ENCODE measurements at regions not wholly inside any gene's neighbourhood (a gene's known extent, or its start where the extent isn't known, plus 50 kb on each side); places are given as distances from the start of the nearest gene placed in this dataset.
"Not testable (repeated sequence)": the region's sequence is repeated elsewhere in the genome, so short reads cannot be mapped to it uniquely, and the experiment has no call there.

- Mint-ChIP-seq H3K27me3 (no peaks in the 10 kb centered on the region), H3K4me3 (no peak overlapping the region), H3K9me3 (no peaks in the 10 kb centered on the region), H3K36me3 (no peaks in the 10 kb centered on the region), H3K27ac (no peak overlapping the region), H3K4me1 (no peaks in the 10 kb centered on the region)
- no peak for DNase-seq
- CTCF ChIA-PET, result no interaction called here
Observed at GRCh38 chr1:213416461-213417224, 365.6 kb downstream of the RPS6KC1 start.

GRCh38 chr1:213417225-213417820 is 366.3 kb downstream of the RPS6KC1 start:
- Mint-ChIP-seq H3K27me3 (no peaks in the 10 kb centered on the region), H3K9me3 (no peaks in the 10 kb centered on the region), H3K4me3 (no peak overlapping the region), H3K4me1 (no peaks in the 10 kb centered on the region), H3K36me3 (no peaks in the 10 kb centered on the region), H3K27ac (no peak overlapping the region)
- no peak for DNase-seq
- CTCF ChIA-PET, result no interaction called here

- Mint-ChIP-seq H3K27ac (no peak overlapping the region), H3K27me3 (no peaks in the 10 kb centered on the region), H3K4me1 (no peaks in the 10 kb centered on the region), H3K9me3 (no peaks in the 10 kb centered on the region), H3K4me3 (no peak overlapping the region), H3K36me3 (no peaks in the 10 kb centered on the region)
- CTCF ChIA-PET, result no interaction called here
- DNase-seq, result no peak
Observed at GRCh38 chr1:213417846-213418245, 366.8 kb downstream of the RPS6KC1 start.

GRCh38 chr1:213418268-213419071 is 367.4 kb downstream of the RPS6KC1 start:
- H3K36me3 Mint-ChIP-seq, result no peaks in the 10 kb centered on the region
- no peak overlapping the region for H3K27ac Mint-ChIP-seq
- H3K4me3 Mint-ChIP-seq, result no peak overlapping the region
- no peaks in the 10 kb centered on the region for H3K9me3 Mint-ChIP-seq
- H3K27me3 Mint-ChIP-seq, result no peaks in the 10 kb centered on the region
- CTCF ChIA-PET, result interaction anchor here (1.0 kb wide), 1 partner anchor 11 kb away, joined by 3 read pairs; no protein-coding TSS in a partner anchor
- H3K4me1 Mint-ChIP-seq, result no peaks in the 10 kb centered on the region
- no peak for DNase-seq

GRCh38 chr1:213419401-213420030 is 368.5 kb downstream of the RPS6KC1 start:
- H3K4me3 Mint-ChIP-seq, result no peak overlapping the region
- H3K9me3 Mint-ChIP-seq, result no peaks in the 10 kb centered on the region
- CTCF ChIA-PET, result interaction anchor here (1.0 kb wide), 1 partner anchor 12 kb away, joined by 3 read pairs; no protein-coding TSS in a partner anchor
- H3K27me3 Mint-ChIP-seq, result no peaks in the 10 kb centered on the region
- no peaks in the 10 kb centered on the region for H3K4me1 Mint-ChIP-seq
- DNase-seq, result no peak
- no peaks in the 10 kb centered on the region for H3K36me3 Mint-ChIP-seq
- no peak overlapping the region for H3K27ac Mint-ChIP-seq

- H3K9me3 Mint-ChIP-seq, H3K4me3 Mint-ChIP-seq, H3K27ac Mint-ChIP-seq, DNase-seq, H3K4me1 Mint-ChIP-seq, CTCF ChIA-PET, H3K27me3 Mint-ChIP-seq, H3K36me3 Mint-ChIP-seq: not testable (repeated sequence)
Observed at GRCh38 chr1:213421178-213421577, 370.1 kb downstream of the RPS6KC1 start.

- no peaks in the 10 kb centered on the region for H3K4me1 Mint-ChIP-seq
- H3K27me3 Mint-ChIP-seq, result peaks cover 3% of the 10 kb centered on the region
- H3K27ac Mint-ChIP-seq, result no peak overlapping the region
- CTCF ChIA-PET, result no interaction called here
- no peaks in the 10 kb centered on the region for H3K9me3 Mint-ChIP-seq
- no peak overlapping the region for H3K4me3 Mint-ChIP-seq
- no peaks in the 10 kb centered on the region for H3K36me3 Mint-ChIP-seq
- no peak for DNase-seq
Observed at GRCh38 chr1:213423041-213423440, 372.0 kb downstream of the RPS6KC1 start.

- CTCF ChIA-PET, result no interaction called here
- H3K36me3 Mint-ChIP-seq, result no peaks in the 10 kb centered on the region
- no peak overlapping the region for H3K4me3 Mint-ChIP-seq
- H3K9me3 Mint-ChIP-seq, result peaks cover 2% of the 10 kb centered on the region
- H3K27ac Mint-ChIP-seq, result no peak overlapping the region
- no peaks in the 10 kb centered on the region for H3K4me1 Mint-ChIP-seq
- peaks cover 3% of the 10 kb centered on the region for H3K27me3 Mint-ChIP-seq
- no peak for DNase-seq
Observed at GRCh38 chr1:213423605-213424004, 372.6 kb downstream of the RPS6KC1 start.

- H3K4me3 Mint-ChIP-seq, result no peak overlapping the region
- CTCF ChIA-PET, result no interaction called here
Observed at GRCh38 chr1:213425376-213426030, 374.5 kb downstream of the RPS6KC1 start.

GRCh38 chr1:213429642-213430041 is 378.6 kb downstream of the RPS6KC1 start:
- DNase-seq, result no peak
- Mint-ChIP-seq H3K27ac (no peak overlapping the region), H3K9me3 (peaks cover 3% of the 10 kb centered on the region), H3K4me3 (no peak overlapping the region), H3K4me1 (no peaks in the 10 kb centered on the region), H3K27me3 (peaks cover 7% of the 10 kb centered on the region), H3K36me3 (no peaks in the 10 kb centered on the region)
- CTCF ChIA-PET, result no interaction called here

More at GRCh38 chr1:213425376-213426030, 374.5 kb downstream of the RPS6KC1 start:
- Mint-ChIP-seq H3K27ac (no peak overlapping the region), H3K36me3 (no peaks in the 10 kb centered on the region), H3K9me3 (peaks cover 3% of the 10 kb centered on the region), H3K27me3 (peaks cover 3% of the 10 kb centered on the region), H3K4me1 (no peaks in the 10 kb centered on the region)
- no peak for DNase-seq

GRCh38 chr1:213435715-213436114 is 384.7 kb downstream of the RPS6KC1 start:
- no peaks in the 10 kb centered on the region for H3K36me3 Mint-ChIP-seq
- no peaks in the 10 kb centered on the region for H3K9me3 Mint-ChIP-seq
- H3K4me1 Mint-ChIP-seq, result no peaks in the 10 kb centered on the region
- H3K4me3 Mint-ChIP-seq, result no peak overlapping the region
- CTCF ChIA-PET, result no interaction called here
- peaks cover 4% of the 10 kb centered on the region for H3K27me3 Mint-ChIP-seq
- no peak overlapping the region for H3K27ac Mint-ChIP-seq
- no peak for DNase-seq

- Mint-ChIP-seq H3K4me1 (no peaks in the 10 kb centered on the region), H3K4me3 (no peak overlapping the region), H3K9me3 (no peaks in the 10 kb centered on the region), H3K27ac (no peak overlapping the region), H3K36me3 (no peaks in the 10 kb centered on the region), H3K27me3 (peaks cover 4% of the 10 kb centered on the region)
- CTCF ChIA-PET, result no interaction called here
- DNase-seq, result no peak
Observed at GRCh38 chr1:213438339-213438738, 387.3 kb downstream of the RPS6KC1 start.

- DNase-seq, result no peak
- Mint-ChIP-seq H3K4me3 (no peak overlapping the region), H3K36me3 (no peaks in the 10 kb centered on the region), H3K9me3 (no peaks in the 10 kb centered on the region), H3K27me3 (no peaks in the 10 kb centered on the region), H3K4me1 (no peaks in the 10 kb centered on the region), H3K27ac (no peak overlapping the region)
- CTCF ChIA-PET, result no interaction called here
Observed at GRCh38 chr1:213439703-213440102, 388.7 kb downstream of the RPS6KC1 start.

- H3K36me3 Mint-ChIP-seq, result no peaks in the 10 kb centered on the region
- no peaks in the 10 kb centered on the region for H3K4me1 Mint-ChIP-seq
- H3K27me3 Mint-ChIP-seq, result no peaks in the 10 kb centered on the region
- CTCF ChIA-PET, result no interaction called here
- H3K9me3 Mint-ChIP-seq, result no peaks in the 10 kb centered on the region
- no peak overlapping the region for H3K4me3 Mint-ChIP-seq
- no peak overlapping the region for H3K27ac Mint-ChIP-seq
- no peak for DNase-seq
Observed at GRCh38 chr1:213440766-213441165, 389.7 kb downstream of the RPS6KC1 start.

Measured in activated naive CD4-positive, alpha-beta T cell treated with anti-CD3 and anti-CD28 coated beads, Interleukin-2, amount 10 ng/mL, durations not matched to agents 7 days and 5 days (primary cell).